Esophagus squamous epithelium (tissue), 5 donors: ENCODE measurements at regions not wholly inside any gene's neighbourhood (a gene's known extent, or its start where the extent isn't known, plus 50 kb on each side); places are given as distances from the start of the nearest gene placed in this dataset.
A peak's percentile ranks its signal among the peaks of the same experiment; 100 is the strongest.

Experiments
- DNase-seq: peaks from one replicate; lab custom pipeline; 2025; lab: John Stamatoyannopoulos, UW
- H3K27ac ChIP-seq, 4 donors: fragments of 200-600 bp; sonication (generic); one replicate each; pipeline ENCODE4 v1.5.1; 2016 to 2019; ENCODE audit warnings: mild to moderate bottlenecking in 1 of 4
- H3K27me3 ChIP-seq, 4 donors: fragments of 200-600 bp; sonication (generic); 1 replicate in 3 of 4; 2 replicates in 1 of 4; pipeline versions ENCODE4 v1.5.1 to v1.6.0; 2017 to 2021; ENCODE audit warnings: antibody characterized with exemption in 1 of 4
- H3K36me3 ChIP-seq, 3 donors: fragments of 200-600 bp; sonication (generic); one replicate each; pipeline ENCODE4 v1.5.1; 2016 to 2019
- H3K4me1 ChIP-seq, 3 donors: fragments of 200-600 bp; sonication (generic); one replicate each; pipeline ENCODE4 v1.5.1; 2017 to 2019
- H3K4me3 ChIP-seq, 4 donors: fragments of 200-600 bp; sonication (generic); 1 replicate in 3 of 4; 2 replicates in 1 of 4; pipeline ENCODE4 v1.5.1; 2016 to 2019; ENCODE audit warnings: mild to moderate bottlenecking in 2 of 4, moderate library complexity in 1 of 4
- H3K9me3 ChIP-seq, 3 donors: fragments of 200-600 bp; sonication (generic); one replicate each; pipeline ENCODE4 v1.5.1; 2016 to 2019
- POLR2A ChIP-seq, 4 donors: fragments of 450-650 bp; IDR thresholded peaks; one replicate each; pipeline ENCODE4 v1.6.1; 2017; ENCODE audit warnings: antibody characterized with exemption in 4 of 4, mild to moderate bottlenecking in 4 of 4, moderate library complexity in 3 of 4
- WGBS, 2 donors: methylation state at CpG; one replicate each; pipeline ENCODE4 v1.1.5; 2018; 5-methylcytosine and 5-hydroxymethylcytosine counted together
- intact Hi-C: fragments of 100-400 bp; cut with DNase I; formaldehyde crosslinking; loops from one replicate; pipeline ENCODE4 v1.15.0; 2022
- TF ChIP-seq, protein P1 (sequence below), 6 experiments: fragments of 450-650 bp in 4 of 6; fragments of 200-600 bp in 2 of 6; sonication (generic) in 2 of 6; IDR thresholded peaks; one replicate each; pipeline ENCODE4 v1.5.1; 2016 to 2019; ENCODE audit warnings: antibody characterized with exemption in 6 of 6, mild to moderate bottlenecking in 4 of 6, moderate library complexity in 4 of 6
- donor health status: DM: yes; HTN: yes; CAD: no.

DNA sequence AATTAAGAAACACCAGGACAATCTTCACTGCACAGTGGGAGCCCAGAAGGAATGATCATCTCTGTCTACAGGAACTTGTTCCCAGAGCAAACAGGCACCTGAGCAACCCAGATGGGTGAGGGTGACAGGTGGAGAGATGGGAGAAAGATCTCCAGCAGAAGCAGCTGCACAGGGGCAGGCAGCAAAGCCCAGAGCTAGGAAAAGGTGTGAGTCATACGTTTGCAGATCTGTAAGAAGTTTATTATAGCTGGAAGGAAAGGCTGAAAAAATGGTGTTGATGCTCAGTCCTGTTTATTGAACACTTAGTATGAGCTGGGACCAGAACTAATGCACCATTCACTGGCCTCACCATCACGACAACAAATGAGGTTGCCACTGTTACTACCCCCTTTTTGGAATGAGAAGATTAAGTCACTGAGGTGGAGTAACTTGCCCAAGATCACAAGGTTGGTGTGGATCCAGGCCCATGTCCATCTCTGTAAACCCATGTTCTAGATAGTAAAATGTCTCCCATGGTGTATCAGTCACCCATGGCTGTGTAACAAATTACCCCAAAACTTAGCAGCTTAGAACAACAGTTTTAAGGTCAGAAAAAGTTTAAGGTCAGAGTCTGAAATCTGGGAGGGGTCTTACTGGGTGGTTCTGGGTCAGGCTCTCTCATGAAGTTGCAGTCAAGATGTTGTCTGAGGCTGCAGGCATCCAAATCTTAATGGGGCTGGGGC, 506.9 kb downstream of the RPS24 start:
- TF ChIP-seq, protein P1, sequence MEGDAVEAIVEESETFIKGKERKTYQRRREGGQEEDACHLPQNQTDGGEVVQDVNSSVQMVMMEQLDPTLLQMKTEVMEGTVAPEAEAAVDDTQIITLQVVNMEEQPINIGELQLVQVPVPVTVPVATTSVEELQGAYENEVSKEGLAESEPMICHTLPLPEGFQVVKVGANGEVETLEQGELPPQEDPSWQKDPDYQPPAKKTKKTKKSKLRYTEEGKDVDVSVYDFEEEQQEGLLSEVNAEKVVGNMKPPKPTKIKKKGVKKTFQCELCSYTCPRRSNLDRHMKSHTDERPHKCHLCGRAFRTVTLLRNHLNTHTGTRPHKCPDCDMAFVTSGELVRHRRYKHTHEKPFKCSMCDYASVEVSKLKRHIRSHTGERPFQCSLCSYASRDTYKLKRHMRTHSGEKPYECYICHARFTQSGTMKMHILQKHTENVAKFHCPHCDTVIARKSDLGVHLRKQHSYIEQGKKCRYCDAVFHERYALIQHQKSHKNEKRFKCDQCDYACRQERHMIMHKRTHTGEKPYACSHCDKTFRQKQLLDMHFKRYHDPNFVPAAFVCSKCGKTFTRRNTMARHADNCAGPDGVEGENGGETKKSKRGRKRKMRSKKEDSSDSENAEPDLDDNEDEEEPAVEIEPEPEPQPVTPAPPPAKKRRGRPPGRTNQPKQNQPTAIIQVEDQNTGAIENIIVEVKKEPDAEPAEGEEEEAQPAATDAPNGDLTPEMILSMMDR (IDR thresholded peaks at IDR 0.05): no peak
- no peak for TF ChIP-seq POLR2A (IDR thresholded peaks at IDR 0.05)
- no peak overlapping the region for H3K27ac ChIP-seq
- peaks cover 0 to 40% (median 26%) of the 10 kb centered on the region in 3 donors for H3K4me1 ChIP-seq
- H3K27me3 ChIP-seq: peaks cover 0 to 24% (median 0%) of the 10 kb centered on the region in 4 donors
- WGBS, 2 donors: 53 to 72% methylated on average over 2 of the region's 2 CpGs
- DNase-seq: no peak
- no peak overlapping the region for H3K4me3 ChIP-seq
- intact Hi-C loops: no loop called here
- no peaks in the 10 kb centered on the region for H3K36me3 ChIP-seq
- H3K9me3 ChIP-seq: no peaks in the 10 kb centered on the region

- intact Hi-C loops: no loop called here
Observed at GRCh38 chr10:78541481-78542140, 507.9 kb downstream of the RPS24 start.

DNA sequence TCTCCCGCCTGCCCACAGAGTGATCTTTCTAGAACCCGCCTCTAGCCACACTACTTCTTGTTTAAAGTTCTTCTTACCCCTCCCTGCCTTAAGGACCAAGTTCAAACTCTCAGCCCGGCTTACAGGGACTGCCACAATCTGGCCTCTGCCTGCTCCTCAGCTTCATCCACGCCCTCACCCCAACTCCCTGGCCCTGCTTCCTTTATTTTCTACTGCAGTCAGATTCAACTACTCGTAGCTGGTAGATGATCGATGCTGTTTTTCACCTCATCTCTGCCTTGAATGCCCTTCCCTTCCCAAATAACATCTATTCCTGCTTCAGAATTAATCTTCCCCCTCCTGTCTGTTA, 508.5 kb downstream of the RPS24 start:
- 71 to 75% methylated on average over 6 of the region's 6 CpGs for WGBS, 2 donors
- H3K36me3 ChIP-seq: no peaks in the 10 kb centered on the region
- no peaks in the 10 kb centered on the region for H3K9me3 ChIP-seq
- H3K4me3 ChIP-seq: no peak overlapping the region
- intact Hi-C loops: no loop called here
- peaks cover 0 to 40% (median 26%) of the 10 kb centered on the region in 3 donors for H3K4me1 ChIP-seq
- peak overlapping the region in 2 of 4 donors; percentile 62 to 78 for H3K27ac ChIP-seq
- H3K27me3 ChIP-seq: peaks cover 0 to 24% (median 0%) of the 10 kb centered on the region in 4 donors
- TF ChIP-seq POLR2A (IDR thresholded peaks at IDR 0.05): no peak
- TF ChIP-seq, protein P1 (IDR thresholded peaks at IDR 0.05): no peak
- DNase-seq: no peak

More at GRCh38 chr10:78541481-78542140, 507.9 kb downstream of the RPS24 start:
- TF ChIP-seq, protein P1 (IDR thresholded peaks at IDR 0.05): no peak
- no peak for TF ChIP-seq POLR2A (IDR thresholded peaks at IDR 0.05)
- no peak for DNase-seq
- no peaks in the 10 kb centered on the region for H3K36me3 ChIP-seq
- no peaks in the 10 kb centered on the region for H3K9me3 ChIP-seq
- no peak overlapping the region for H3K4me3 ChIP-seq
- peak overlapping the region in 2 of 4 donors; percentile 62 to 78 for H3K27ac ChIP-seq
- peaks cover 0 to 24% (median 0%) of the 10 kb centered on the region in 4 donors for H3K27me3 ChIP-seq
- WGBS, 2 donors: 60 to 80% methylated on average over 1 to 3 of the region's 4 CpGs
- H3K4me1 ChIP-seq: peaks cover 0 to 40% (median 26%) of the 10 kb centered on the region in 3 donors

GRCh38 chr10:78542521-78542920, 508.9 kb downstream of the RPS24 start:
- Histone ChIP-seq H3K36me3 (no peaks in the 10 kb centered on the region), H3K27me3 (peaks cover 0 to 24% (median 0%) of the 10 kb centered on the region in 4 donors), H3K9me3 (no peaks in the 10 kb centered on the region), H3K4me1 (peaks cover 0 to 40% (median 26%) of the 10 kb centered on the region in 3 donors), H3K4me3 (no peak overlapping the region), H3K27ac (peak overlapping the region in 2 of 4 donors; percentile 62 to 78)
- TF ChIP-seq, protein P1 (IDR thresholded peaks at IDR 0.05): no peak
- TF ChIP-seq POLR2A (IDR thresholded peaks at IDR 0.05): no peak
- no peak for DNase-seq
- 79 to 100% methylated on average over 1 to 7 of the region's 7 CpGs for WGBS, 2 donors
- intact Hi-C loops: no loop called here
